CMK (cell line): ENCODE measurements at regions not wholly inside any gene's neighbourhood (a gene's known extent, or its start where the extent isn't known, plus 50 kb on each side); places are given as distances from the start of the nearest gene placed in this dataset.
"Not testable (repeated sequence)": the region's sequence is repeated elsewhere in the genome, so short reads cannot be mapped to it uniquely, and the experiment has no call there.

Experiments
- DNase-seq: peaks from one replicate; pipeline ENCODE4 v3.0.0-alpha.2; 2010; ENCODE audit warnings: low read depth

DNA sequence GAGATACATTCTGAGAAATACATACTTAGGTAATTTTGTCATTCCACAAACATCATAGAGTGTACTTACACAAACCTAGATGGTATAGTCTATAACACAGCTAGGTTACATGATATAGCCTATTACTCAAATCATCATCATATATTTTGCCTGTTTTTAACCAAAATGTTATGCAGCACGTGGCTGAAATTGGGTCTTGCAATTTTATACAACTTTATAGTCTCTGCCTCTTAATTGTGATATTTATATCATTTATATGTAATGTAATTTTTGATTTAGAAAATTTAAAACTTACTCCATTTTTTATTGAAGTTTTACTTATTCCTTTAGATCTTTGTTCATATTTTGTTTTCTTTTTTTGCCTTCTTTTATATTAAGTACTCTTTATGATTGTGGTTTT, 350.7 kb upstream of the DCN start:
- DNase-seq = no peak

DNA sequence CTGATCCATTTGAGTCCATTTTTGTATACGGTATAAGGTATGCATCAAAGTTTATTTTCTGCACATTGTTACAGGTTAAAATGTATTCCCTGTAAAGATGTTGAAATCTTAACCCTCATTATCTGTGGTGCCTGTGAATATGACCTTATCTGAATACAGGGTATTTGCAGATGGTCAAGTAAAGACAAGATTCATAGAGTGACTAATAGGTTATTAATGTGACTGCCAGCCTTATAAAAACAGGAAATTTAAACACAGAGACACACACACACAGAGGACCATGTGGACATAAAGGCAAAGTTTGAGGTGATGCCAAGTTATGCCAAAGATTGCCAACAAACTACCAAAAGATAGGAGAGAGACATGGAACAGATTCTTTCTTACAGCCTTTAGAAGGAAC, 347.2 kb upstream of the DCN start:
- no peak for DNase-seq

DNA sequence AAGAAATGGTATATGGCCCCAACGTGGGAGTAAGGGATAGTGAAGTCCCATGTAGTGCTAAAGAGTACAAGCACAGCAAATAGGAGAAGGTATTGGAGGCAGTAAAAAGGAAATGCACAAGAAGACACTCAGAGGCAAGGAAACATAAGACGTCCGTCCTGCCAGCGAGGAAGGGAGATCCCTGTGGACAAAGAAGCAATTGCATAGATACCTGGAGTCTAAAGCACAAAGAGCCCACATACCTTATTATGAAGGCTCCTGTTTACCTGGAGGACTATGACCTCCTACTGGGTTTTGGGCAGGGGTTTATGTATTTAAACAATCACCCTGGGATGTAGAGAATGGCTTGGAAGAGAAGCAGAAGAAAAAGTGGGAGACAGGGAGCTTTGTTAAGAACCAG, 341.2 kb upstream of the DCN start:
- no peak for DNase-seq

DNA sequence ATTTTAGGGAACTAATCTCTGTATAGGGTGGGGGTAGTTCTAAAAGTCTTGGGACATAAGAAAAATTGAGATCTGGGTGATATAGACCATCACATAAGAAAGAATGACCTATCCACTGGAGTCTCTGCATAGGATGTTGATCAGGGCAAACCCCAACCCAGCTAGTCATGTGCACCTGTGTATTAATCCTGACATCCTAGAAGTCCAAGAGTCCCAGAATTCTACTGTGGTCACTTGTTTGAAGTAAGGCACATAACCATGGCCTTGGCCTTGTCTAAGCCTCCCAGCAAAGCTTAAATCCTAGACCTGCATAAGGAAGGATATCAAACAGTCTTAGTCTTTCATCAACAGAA, 334.1 kb upstream of the DCN start:
- no peak for DNase-seq

DNA sequence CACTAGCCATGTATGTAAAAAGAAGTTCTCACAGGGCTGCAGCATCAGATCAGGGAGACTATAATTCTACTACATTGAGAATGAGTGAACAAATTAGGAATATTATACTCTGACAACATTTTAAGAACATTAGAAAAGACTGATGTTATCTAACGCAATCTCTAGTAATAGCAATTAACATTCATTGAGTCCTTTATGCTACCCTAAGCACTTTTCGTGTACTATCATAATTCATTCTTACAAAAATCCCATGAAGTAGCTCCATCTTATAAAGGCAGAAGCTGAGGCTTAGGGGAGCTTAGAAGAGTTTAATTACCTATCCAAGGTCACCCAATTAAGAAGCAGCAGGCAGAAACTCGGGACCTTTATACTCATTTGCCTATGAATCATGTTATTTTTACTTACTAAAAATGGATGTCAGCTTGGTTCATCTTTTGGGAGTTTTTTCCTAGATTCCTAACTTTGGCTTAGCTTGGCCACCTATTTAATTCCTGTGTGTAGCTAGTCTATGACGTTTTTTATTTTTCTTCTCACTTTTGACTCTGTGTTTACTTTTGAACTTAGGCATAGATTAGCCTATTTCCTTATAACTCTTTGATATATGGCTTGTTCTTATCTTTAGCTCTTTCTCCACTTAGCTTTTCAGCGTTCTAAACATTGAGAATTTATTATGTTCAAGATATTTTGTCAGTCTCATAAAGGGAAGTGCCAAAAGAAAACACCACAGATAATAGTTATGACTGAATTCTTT, 333.5 kb upstream of the DCN start:
- DNase-seq = no peak

DNA sequence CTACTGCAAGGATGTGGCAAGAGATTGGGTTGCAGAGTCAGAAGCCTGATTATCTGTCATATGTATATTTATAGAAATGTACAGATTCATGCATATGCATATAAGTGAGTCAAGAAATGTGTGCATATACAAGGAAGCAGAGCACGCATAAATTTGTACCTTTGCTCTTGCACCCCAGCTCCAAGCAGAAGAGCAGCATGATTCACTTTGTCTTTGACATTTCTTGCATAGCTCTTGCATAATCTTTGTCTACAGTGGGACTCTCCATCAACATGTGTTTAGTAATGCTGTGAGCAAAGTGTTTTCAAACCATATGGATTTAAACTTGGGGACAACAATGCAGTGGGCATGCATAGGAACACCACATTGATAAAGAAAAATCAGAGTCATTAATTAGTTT, 330.7 kb upstream of the DCN start:
- DNase-seq = no peak

DNA sequence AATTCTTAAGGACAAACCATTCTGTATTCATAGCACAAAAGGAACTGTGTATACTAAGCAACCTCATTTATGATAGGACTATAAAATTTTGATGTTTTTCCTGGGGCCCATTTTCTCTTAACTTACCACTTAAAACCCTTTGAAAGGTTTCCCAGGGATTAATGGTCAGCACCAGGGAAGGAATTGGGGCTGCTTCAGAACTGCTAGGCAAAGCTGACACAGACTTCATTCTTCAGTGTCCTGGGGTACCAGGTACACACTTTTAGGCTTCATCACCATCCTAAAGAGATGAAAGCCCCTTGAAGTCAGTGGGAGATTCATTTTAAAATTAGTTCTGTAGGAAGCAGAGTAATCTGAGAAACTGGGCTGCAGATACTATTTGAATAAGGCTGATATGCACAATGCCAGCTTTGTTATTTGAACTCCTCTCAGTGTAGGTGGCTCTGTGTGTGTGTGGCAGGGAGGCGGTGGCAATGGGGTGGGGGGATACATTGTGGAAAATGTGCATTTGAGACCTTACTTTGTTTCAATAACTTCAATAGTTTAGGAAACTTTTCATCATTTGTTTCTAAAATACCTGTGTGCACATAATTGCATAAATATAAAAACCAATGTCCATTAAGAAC, 329.3 kb upstream of the DCN start:
- no peak for DNase-seq

DNA sequence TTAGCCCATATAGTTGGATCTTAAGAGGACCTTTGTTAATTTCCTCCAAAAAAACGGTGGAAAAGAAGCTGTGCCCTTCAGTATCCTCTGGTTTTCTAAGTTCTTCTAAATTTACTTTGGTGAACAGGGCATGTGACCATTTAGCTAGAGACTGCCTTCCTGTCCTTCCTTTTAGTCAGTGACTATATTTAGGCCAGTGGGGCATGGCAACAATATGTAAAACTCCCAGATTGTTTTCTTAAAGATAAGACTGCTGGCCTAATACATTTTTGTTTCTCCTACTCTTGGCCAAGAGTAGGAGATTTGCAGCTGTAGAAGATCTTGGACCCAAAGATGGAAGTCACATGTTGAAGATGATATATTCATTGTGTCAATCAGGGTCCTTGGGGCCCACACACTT, 325.1 kb upstream of the DCN start:
- DNase-seq = no peak

DNA sequence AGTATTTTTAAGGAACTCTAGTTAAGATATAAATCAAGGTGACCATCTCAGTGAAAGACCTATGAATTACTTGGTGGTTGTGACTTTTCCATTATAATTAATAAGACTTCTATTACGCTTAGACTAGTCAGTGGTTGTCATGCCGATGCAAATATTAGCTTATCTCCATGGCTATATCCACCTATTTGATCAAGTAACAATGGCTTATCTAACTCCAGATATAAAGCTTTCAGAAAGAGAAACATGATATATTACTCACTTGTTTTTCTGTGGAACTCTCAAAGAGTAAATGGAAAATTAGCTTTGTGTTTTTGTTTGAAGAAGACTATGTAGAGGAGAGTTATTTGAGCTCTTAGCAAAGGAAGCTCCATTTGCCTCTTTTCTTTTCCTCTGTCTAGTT, 323.8 kb upstream of the DCN start:
- no peak for DNase-seq

DNA sequence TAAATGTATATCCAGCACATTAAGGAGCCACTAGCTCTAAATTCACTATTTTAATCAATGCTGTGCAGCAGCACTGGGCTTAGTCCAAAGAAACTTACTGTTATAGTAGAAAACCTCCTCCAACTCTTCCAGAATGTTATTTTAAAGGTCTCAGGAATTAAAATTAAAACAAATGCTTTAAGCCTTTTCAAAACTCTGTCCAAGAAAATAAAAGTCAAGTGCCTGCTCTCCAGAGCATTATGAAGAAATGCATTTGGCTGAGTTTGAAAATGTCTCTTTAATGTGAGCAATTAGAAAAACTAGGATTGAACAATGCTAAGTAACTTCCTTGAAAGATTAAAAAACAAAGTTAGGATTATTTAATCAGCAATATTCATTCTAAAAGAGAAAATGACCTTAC, 322.4 kb upstream of the DCN start:
- DNase-seq = no peak

DNA sequence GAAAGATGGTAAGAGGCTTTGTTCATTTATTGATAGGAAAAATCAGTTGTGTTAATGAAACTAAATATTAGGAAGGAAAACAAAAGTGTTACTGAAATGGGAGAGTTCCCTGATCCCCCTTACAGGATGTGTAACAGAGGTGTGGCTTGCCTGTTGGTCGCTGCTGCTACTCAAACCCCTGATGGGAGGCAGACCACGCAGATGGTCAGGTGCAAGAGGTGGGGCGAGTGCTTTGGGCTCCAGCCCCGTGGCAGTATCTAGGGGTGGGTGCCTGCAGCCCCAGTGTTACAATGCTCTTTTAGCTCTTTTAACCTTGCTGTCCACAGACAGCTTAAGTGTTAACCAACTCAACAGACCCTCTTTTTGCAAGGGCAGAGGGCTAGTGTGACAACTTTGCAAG, 319.6 kb upstream of the DCN start:
- DNase-seq = no peak

DNA sequence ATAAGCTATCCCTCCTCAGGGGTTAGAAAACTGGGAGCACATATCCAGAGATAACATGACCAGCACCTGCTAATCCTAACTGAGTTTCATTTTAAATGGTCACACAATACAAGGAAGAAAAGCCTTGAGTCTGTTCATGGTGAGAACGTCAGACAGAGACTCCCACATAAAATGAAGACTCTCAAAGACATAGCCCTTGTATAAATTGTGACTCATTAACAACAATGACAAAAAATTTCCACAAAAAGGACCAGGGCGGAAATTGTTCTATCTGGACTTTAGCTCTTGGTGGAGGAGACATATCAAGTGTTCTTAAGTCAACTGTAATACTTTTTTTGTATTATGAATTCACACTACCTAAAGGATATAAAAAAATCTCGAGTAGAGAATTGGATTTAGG, 313.7 kb upstream of the DCN start:
- no peak for DNase-seq

DNA sequence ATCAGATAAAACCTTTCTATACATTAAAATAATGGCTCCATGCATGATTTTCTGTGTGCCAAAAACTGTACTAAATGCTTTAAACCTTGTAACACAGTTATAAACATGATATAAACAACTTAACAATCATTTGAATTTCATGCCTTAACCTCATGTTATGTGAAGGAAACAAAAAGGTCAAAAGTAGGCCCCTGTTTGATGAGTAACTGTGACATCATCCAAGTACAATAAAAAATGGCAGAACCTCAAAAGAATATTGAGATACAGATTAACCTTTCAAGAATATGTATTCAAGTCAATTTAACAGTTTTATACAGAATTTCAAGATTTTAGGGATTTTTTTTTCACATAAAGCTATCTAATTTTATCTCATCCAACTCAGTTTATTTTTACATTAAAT, 310.7 kb upstream of the DCN start:
- DNase-seq = no peak

DNA sequence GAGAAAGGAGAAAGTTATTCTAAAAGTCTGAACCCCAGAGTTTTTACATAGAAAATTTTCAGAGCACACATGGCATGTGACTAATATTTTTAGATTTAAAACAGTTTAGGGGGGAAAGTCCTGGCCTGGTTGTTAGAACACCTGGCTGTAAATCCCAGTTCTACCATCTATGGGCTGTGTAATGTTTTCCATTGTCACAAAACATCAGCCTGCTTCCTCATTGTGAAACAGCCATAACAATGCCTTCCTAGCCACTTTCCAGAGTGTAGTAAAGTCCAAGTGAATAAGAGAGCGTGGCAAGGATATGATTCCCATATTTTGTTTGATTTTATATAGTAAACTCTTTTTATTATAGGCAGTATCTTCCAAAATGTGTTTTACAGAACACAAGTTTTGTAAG, 310.0 kb upstream of the DCN start:
- DNase-seq = no peak

DNA sequence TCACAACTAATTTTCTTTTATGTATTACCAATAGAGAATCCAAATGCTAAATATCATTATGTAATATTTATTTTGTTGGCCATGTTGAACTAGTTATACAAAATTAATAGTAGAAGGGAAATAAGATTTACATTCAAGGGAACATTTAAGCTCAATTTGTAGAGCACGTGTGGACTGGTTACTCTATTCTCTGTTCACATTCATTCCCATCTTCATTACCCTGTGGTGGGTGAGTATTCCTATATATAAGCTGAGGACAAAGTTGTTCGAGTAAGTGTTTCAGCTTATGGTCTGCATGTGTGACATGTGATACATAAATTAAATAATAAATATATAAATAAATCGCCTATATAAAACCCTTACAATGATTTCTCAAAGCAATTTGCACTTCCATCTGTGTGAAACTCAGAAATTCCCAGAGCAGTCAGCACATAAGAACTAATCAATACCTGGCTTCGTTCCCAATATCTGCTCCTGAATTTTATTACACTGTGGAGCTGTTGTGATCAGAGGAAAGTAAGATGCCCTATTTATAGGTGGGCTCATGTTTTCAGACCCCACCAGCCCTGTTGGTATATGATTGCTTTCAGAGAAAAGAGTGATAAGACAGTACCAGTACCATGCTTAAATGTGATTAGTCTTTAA, 308.2 kb upstream of the DCN start:
- no peak for DNase-seq

DNA sequence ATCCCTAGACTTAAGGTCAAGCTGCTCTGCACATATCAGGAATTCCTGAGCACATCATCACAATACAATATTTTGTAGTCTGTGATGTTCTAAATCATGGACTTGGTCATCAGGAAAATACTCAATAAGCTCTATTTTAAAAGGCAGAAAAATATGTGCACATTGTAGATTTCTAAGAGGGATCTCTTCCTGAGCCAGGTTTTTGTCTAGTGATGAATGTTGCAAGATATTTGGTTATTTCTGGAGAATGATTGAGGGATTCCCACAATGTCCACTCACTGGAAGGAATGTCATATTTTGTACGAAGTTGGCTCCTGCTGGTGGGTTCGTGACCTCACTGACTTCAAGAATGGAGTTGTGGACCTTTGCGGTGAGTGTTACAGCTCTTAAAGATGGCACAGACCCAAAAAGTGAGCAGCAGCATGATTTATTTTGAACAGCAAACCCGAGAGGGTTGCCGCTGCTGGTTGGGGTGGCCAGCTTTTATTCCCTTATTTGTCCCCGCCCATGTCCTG, 300.9 kb upstream of the DCN start:
- no peak for DNase-seq

DNA sequence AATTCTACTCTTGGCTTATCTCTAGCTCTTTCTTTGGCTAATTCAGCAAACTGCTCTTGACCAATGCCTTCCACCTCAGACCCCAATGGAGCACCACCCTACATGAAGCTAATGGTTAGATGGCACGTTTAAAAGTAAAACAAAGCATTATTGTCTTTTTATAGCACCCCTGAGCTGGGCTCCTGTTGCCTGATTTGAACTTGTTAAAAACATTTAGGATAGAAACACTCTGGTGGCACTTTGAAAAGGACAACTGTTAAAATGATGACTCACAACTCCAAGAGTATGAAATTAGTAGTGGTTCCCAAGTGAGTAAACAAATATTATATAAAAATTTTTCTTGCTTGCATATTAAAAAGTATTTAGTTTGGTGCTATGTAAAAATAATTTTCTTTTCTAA, 299.6 kb upstream of the DCN start:
- no peak for DNase-seq

DNA sequence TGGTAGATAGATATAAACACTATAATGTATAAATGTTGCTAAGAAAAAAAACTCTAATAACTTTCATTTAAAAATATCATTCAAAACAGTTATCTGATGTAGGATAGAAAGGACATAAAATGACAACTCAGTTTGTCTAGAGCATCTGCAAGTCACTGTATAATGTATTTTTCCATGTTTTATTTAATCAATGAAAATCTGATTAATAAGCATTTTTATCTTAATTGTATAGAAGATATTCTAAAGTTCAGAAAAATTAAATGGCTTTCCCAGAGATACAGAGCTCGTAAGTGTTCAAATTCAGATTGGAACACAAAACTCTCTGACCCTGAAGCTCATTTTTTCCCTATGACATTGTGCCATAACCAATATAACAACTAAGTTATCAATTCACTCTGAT, 295.9 kb upstream of the DCN start:
- no peak for DNase-seq

DNA sequence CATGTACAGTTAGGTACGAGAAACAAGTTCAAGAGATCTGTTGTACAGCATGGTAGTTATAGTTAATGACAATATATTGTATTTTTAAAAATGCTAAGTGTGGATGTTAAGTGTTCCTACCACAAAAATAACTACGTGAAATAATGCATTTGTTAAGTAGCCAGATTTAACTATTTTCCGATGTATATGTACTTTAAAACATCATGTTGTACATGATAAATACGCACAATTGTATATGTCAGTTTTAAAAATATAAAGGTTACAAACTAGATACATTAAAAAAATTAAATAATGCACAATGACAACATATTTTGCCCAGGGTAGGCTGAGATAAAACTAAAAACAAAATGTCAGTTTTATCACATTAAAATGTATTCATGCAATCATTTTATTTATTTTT, 285.1 kb upstream of the DCN start:
- DNase-seq = no peak

DNA sequence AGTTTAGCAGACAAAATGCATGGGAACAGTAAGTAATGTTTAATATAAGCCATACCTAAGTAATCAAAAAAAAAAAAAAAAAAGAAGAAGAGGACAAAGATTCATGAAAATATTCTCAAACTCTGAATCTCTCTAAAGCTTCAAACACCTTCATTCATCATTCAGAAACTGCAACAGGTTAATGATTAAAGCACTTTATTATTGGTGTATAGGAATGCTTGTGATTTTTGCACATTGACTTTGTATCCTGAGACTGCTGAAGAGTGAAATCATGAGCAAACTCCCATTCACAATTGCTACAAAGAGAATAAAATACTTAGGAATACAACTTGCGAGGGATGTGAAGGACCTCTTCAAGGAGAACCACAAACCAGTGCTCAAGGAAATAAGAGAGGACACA, 278.4 kb upstream of the DCN start:
- DNase-seq = no peak

DNA sequence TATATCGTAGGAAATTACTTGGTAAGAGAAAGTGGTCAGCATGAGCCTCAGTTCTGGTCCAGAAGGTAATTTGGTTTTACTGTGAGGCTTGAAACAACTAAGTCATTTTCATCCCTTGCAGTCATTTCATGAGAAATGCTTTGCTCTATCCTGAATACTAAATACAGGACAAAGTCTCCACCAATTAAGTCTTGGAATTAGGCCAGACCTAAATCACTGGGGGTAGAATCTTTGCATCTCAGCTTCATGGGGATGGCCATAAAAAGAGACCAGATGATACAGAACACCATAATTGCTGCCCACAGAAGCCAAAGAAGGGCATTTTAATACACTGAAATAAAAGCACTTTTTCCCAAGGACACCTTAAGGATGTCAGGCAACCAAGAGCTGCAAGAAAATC, 277.9 kb upstream of the DCN start:
- no peak for DNase-seq

DNA sequence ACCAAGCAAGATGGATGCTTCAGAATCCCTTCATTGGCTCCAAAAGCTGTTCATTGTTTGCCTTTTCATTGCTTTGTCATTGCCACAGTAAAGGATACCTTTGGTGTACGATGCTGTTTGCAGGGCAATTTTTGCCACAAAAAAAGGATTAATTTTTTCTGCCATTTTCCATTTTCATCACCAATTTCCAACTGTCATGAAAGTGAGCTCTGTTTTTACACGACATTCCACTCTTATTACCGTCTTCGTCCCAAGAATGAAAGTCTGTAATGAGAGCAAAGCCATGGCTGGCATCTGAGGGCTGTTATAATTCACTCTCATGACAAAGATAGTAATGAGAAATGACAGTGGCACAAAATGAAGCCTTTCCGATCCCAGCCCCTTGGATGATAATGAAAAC, 272.7 kb upstream of the DCN start:
- DNase-seq = no peak

DNA sequence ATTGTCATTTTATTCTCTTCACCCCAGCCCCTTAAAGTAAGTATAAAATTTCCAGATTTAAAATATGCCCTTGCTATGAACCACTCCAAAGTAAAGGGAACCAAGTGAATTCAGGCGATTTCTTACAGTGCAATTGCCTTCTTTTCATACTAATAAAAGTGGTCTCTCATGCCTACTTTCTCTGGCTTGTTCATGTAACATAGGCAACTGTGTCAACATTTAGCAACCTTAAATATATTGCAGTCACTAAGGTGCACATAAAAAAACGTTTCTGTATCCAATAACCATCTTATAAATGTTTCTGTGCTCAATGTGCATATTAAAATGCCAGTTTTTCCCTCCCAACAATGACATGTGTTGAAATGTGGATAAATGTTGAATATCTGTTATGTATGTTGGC, 271.6 kb upstream of the DCN start:
- DNase-seq = no peak

DNA sequence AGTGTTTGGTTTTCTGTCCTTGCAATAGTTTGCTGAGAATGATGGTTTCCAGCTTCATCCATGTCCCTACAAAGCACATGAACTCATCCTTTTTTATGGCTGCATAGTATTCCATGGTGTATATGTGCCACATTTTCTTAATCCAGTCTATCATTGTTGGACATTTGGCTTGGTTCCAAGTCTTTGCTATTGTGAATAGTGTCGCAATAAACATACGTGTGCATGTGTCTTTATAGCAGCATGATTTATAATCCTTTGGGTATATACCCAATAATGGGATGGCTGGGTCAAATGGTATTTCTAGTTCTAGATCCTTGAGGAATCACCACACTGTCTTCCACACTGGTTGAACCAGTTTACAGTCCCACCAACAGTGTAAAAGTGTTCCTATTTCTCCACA, 269.8 kb upstream of the DCN start:
- DNase-seq = not testable (repeated sequence)
